GM12878 (cell line): ENCODE measurements at regions not wholly inside any gene's neighbourhood (a gene's known extent, or its start where the extent isn't known, plus 50 kb on each side); places are given as distances from the start of the nearest gene placed in this dataset.

Experiments
- BRCA1 ChIP-seq: IDR thresholded peaks from 2 replicates; pipeline ENCODE4 v1.6.1; 2011; ENCODE audit warnings: low read depth, low read length, improper control_type of control experiment
- CREB1 ChIP-seq: IDR thresholded peaks from 2 replicates; pipeline ENCODE4 v1.6.1; 2012; ENCODE audit warnings: low read depth, mild to moderate bottlenecking, inconsistent platforms
- CTCF ChIP-seq, 3 experiments: IDR thresholded peaks in 2 of 3; conservative IDR thresholded peaks in 1 of 3; 2 replicates each; pipeline ENCODE4 v1.5.1; 2011; ENCODE audit warnings: low read depth in 3 of 3, low read length in 3 of 3, mild to moderate bottlenecking in 3 of 3, control low read depth in 2 of 3, moderate library complexity in 2 of 3, inconsistent platforms in 1 of 3, mixed read lengths in 1 of 3; ENCODE audit not compliant: control insufficient read depth in 2 of 3, insufficient read depth in 1 of 3; ENCODE audit errors: extremely low read depth in 1 of 3
- HDAC2 ChIP-seq: fragments of 200-600 bp; sonication (generic); IDR thresholded peaks from 2 replicates; pipeline ENCODE4 v1.6.1; 2017
- MAX ChIP-seq: IDR thresholded peaks from 2 replicates; pipeline ENCODE4 v1.6.1; 2012; ENCODE audit warnings: low read depth, low read length, improper control_type of control experiment
- MYC ChIP-seq: IDR thresholded peaks from 2 replicates; pipeline ENCODE4 v1.6.1; 2011; ENCODE audit warnings: mild to moderate bottlenecking, low read length, moderate library complexity, inconsistent platforms; ENCODE audit not compliant: insufficient read depth, insufficient replicate concordance, insufficient read length, severe bottlenecking
- PAX5 ChIP-seq: IDR thresholded peaks from 2 replicates; pipeline ENCODE4 v1.6.1; 2011; ENCODE audit warnings: low read depth, low read length, borderline replicate concordance
- POLR2A ChIP-seq: IDR thresholded peaks from 2 replicates; pipeline ENCODE4 v1.6.1; 2011; ENCODE audit warnings: low read depth, mild to moderate bottlenecking, low read length
- POLR2AphosphoS5 ChIP-seq: IDR thresholded peaks from 2 replicates; pipeline ENCODE4 v1.6.1; 2011; ENCODE audit warnings: mild to moderate bottlenecking, low read length, inconsistent platforms
- RBBP5 ChIP-seq: fragments of 200-600 bp; sonication (generic); conservative IDR thresholded peaks from 2 replicates; pipeline ENCODE4 v1.6.1; 2016
- RFX5 ChIP-seq: IDR thresholded peaks from 2 replicates; pipeline ENCODE4 v1.6.1; 2011; ENCODE audit warnings: low read depth, low read length, improper control_type of control experiment
- SUPT20H ChIP-seq: IDR thresholded peaks from 2 replicates; pipeline ENCODE4 v1.6.1; 2011; ENCODE audit warnings: low read depth, mild to moderate bottlenecking, low read length, moderate library complexity, borderline replicate concordance; ENCODE audit not compliant: control insufficient read depth
- YY1 ChIP-seq: IDR thresholded peaks from 2 replicates; pipeline ENCODE4 v1.6.1; 2011; ENCODE audit warnings: low read depth, mild to moderate bottlenecking, low read length
- ZNF384 ChIP-seq: IDR thresholded peaks from 2 replicates; pipeline ENCODE4 v1.6.1; 2012; ENCODE audit warnings: low read depth, mild to moderate bottlenecking, low read length, improper control_type of control experiment, borderline replicate concordance

- TF ChIP-seq PAX5 (no peak), HDAC2 (no peak), ZNF384 (no peak), SUPT20H (no peak), CREB1 (no peak), BRCA1 (no peak), CTCF (IDR thresholded peaks at IDR 0.05 in 2 of 3, conservative IDR thresholded peaks at IDR 0.05 in 1 of 3; ENCODE audit: control insufficient read depth in 2 of 3, extremely low read depth in 1 of 3, insufficient read depth in 1 of 3, low read depth in 3 of 3, low read length in 3 of 3) (no peak), YY1 (no peak), RBBP5 (no peak), POLR2A (no peak), POLR2AphosphoS5 (no peak), MYC (no peak), MAX (no peak), RFX5 (no peak)
Observed at GRCh38 chr6:134846031-134846430, 103.9 kb downstream of the ALDH8A1 start.
